Astrocyte of the spinal cord (primary cell): ENCODE measurements at regions not wholly inside any gene's neighbourhood (a gene's known extent, or its start where the extent isn't known, plus 50 kb on each side); places are given as distances from the start of the nearest gene placed in this dataset.

Experiments
- DNase-seq: peaks from one replicate; pipeline ENCODE4 v3.0.0; 2011; ENCODE audit warnings: low read depth, low spot score
- H3K4me3 ChIP-seq: 2 replicates; pipeline ENCODE4 v1.5.1; 2011; ENCODE audit warnings: low read depth, mild to moderate bottlenecking, low read length, moderate library complexity
- in situ Hi-C: cut with HindIII; loops from 2 replicates; pipeline ENCODE4 v1.10.0; 2017; ENCODE audit warnings: low sequenced_read_pairs
- TF ChIP-seq, protein P1 (sequence below): IDR thresholded peaks from 2 replicates; pipeline ENCODE4 v1.5.1; 2012; ENCODE audit warnings: low read depth, mild to moderate bottlenecking, low read length, inconsistent platforms

DNA sequence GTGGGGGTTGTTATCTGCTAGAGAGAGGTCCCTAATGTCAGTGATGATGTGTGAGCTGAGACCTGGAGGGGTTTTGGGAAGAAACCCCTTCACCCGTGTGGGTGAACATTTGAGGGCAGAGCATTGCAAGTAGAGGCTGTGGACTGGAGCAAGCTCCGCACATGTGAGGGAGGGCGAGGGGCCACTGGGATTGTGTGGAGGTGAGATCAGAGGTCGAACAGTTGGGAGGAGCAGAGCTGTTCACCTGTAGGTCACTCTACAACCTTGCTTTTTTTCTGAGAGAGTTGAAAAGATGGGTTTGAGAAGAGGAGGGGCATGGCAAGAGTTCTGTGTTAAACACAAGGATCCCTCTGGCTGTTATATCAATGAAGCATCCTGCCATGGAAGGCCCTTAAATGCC, 480.4 kb upstream of the ZNF608 start:
- in situ Hi-C loops, result no loop called here
- H3K4me3 ChIP-seq, result no peak overlapping the region
- TF ChIP-seq, protein P1, sequence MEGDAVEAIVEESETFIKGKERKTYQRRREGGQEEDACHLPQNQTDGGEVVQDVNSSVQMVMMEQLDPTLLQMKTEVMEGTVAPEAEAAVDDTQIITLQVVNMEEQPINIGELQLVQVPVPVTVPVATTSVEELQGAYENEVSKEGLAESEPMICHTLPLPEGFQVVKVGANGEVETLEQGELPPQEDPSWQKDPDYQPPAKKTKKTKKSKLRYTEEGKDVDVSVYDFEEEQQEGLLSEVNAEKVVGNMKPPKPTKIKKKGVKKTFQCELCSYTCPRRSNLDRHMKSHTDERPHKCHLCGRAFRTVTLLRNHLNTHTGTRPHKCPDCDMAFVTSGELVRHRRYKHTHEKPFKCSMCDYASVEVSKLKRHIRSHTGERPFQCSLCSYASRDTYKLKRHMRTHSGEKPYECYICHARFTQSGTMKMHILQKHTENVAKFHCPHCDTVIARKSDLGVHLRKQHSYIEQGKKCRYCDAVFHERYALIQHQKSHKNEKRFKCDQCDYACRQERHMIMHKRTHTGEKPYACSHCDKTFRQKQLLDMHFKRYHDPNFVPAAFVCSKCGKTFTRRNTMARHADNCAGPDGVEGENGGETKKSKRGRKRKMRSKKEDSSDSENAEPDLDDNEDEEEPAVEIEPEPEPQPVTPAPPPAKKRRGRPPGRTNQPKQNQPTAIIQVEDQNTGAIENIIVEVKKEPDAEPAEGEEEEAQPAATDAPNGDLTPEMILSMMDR, result no peak
- DNase-seq, result no peak

DNA sequence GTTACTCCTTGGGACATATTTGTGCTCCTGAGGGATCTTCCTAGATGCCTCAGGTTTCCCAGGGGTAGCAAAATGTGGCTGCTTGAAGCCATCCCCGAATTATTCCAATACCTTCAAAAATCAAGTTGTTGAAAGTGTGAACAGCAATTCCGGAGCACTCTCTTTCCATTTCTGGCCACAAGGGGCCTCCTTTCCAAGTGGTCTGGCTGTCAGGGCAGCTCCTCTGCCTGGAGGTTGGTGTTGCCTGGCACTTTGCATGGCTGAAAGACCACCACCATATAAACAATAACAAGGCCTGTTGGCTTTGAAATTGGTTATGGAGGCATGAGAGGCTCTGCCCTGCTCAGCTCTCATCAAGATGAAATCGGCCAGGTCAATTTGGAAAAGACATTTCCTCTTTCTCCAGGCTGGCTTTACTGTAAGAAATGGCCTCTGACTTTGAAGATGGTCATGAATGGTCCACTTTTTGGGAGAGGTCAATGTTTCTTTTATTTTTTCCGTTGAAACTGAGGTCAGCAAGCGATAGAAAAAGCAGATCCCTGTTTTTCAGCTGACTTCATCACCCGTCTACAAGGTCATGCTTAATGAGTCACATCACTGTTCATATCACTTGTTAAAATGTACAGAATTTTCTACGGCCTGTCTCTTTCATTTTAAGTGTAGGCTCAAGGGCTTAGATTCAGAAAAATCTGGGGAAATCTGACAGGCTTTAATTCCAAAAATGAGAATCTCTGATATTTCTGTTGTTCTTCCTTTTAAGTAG, 481.1 kb upstream of the ZNF608 start:
- in situ Hi-C loops, result no loop called here
- peak; percentile 13 for DNase-seq
- TF ChIP-seq, protein P1, result peak; percentile 59
- H3K4me3 ChIP-seq, result no peak overlapping the region

DNA sequence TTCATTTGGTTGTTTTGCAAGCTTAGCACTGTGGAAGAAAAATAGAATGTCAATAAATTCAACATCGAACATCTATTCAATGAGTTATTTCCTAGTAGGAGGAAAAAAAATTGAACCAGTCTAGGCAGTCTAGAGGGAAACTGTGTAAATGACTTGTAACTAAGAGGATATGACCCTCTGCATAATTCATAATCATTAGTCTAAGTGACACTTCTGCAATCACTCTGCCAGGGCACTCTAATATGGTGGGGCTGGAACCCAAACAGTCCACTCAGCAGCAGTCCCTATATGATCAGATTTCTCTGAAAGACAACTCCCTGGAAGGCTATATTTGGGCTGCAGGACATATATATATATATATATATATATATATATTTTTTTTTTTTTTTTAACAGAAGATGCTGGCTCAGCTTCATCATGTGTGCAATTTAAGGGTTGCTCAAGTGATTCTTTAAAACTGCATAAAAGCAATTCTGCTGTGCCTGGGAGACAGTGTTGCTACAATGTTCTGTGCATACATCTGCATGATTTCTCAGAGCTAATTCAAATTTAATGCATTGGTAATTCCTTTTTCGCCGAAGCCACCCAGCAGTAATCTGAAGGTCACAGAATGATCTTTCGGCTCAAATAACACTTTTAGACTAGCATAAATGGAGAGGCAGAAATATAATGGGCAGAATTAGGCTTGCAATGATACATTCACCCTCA, 482.1 kb upstream of the ZNF608 start:
- DNase-seq, result no peak
- in situ Hi-C loops, result no loop called here
- no peak overlapping the region for H3K4me3 ChIP-seq
- TF ChIP-seq, protein P1, result no peak

DNA sequence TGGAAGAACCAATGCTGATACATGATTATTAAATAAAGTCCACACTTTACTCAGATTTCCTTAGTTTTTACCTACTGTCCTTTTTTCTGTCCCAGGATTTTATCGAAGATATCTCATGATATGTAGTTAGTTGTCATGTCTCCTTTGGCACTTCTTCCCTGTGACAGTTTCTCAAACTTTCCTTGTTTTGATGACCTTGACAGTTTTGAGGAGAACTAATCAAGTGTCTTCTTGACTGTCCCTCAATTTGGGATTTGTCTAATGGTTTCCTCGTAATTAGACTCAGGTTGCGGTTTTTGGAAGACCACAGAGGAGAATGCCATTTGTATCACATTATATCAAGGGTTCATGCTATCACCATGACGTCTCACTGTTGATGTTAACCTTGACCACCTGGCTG, 483.1 kb upstream of the ZNF608 start:
- no peak for DNase-seq
- TF ChIP-seq, protein P1, result no peak
- H3K4me3 ChIP-seq, result no peak overlapping the region
- in situ Hi-C loops, result no loop called here

DNA sequence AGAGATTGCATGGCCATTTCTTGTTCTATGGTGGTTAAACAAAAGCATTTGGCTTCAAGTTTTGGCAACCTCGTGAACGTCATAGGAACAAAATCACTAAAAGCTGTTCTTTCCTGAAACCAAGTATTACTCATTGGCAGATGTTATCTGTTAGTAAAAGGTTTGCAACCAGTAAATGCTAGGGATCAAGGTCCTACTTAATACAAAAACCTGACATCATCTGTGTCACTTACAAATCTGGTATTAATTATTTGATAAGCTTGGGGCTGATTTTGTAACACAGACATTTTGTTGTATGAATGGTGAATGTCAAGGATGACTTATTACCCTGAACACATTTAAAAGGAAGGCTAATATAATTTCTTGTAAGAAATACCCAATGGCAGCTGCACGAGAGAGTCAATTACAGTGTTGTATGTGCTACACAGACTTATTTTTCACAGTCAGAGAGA, 486.4 kb upstream of the ZNF608 start:
- no peak overlapping the region for H3K4me3 ChIP-seq
- peak; percentile 85 for DNase-seq
- in situ Hi-C loops, result no loop called here
- TF ChIP-seq, protein P1, result no peak

DNA sequence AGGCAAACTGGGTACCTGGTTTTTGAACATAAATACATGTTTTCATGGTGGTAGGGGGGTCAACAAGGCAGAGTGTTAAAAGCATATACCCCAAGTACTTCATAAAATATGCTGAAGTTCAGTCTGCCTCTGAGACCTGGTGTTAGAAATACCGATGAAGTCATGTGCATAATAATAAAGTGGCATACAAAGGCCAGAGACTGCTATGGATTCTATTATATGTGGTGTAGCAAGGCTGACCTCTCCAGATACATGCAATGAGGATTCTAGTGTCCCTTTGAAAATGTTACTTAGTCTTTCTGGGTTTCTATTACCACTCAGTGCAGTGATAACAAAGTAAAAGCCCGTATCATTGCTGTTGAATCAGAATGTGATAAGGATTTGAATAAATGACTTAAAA, 487.5 kb upstream of the ZNF608 start:
- DNase-seq, result no peak
- in situ Hi-C loops, result no loop called here
- TF ChIP-seq, protein P1, result no peak
- H3K4me3 ChIP-seq, result no peak overlapping the region
